Stomach (tissue), 4 donors: ENCODE measurements at regions not wholly inside any gene's neighbourhood (a gene's known extent, or its start where the extent isn't known, plus 50 kb on each side); places are given as distances from the start of the nearest gene placed in this dataset.

Experiments used
- EP300 ChIP-seq: sonication (generic); formaldehyde crosslinking; IDR thresholded peaks from one replicate; pipeline ENCODE4 v1.6.1; 2017; ENCODE audit warnings: antibody characterized with exemption
- POLR2A ChIP-seq, 4 donors: fragments of 450-650 bp; IDR thresholded peaks; one replicate each; pipeline ENCODE4 v1.6.1; 2016; ENCODE audit warnings: antibody characterized with exemption in 4 of 4, control low read depth in 2 of 4, mild to moderate bottlenecking in 1 of 4, moderate library complexity in 1 of 4
- POLR2AphosphoS5 ChIP-seq, 3 donors: sonication (generic); formaldehyde crosslinking; IDR thresholded peaks; one replicate each; pipeline ENCODE4 v1.6.1; 2016; ENCODE audit warnings: antibody characterized with exemption in 3 of 3
- TF ChIP-seq, protein P1 (sequence below), 7 experiments: fragments of 450-650 bp in 4 of 7; fragments of 200-600 bp in 3 of 7; sonication (generic) in 3 of 7; IDR thresholded peaks; one replicate each; pipeline ENCODE4 v1.5.1; 2016 to 2019; ENCODE audit warnings: antibody characterized with exemption in 7 of 7, control low read depth in 2 of 7, mild to moderate bottlenecking in 1 of 7

DNA sequence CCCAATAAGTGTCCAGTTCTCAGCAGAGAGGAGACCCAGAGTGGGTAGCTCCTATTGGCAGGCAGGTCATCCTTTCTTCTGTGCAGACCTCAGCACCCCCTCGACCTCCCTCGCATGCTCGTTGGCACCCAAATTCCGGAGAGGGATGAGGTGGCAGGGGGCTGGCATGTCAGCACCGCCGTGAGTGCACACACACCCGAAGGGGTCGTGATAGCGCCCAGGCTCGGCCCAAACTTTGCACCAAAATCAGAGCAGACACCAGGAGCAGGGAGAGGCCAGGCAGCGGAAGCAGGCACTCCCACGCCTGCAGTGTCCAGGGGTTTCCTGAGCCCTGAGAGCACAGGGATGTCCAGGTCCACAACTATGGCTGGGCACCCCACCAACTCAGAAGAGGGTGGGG lies 1503.8 kb upstream of the PCDH20 start:
- TF ChIP-seq, protein P1, sequence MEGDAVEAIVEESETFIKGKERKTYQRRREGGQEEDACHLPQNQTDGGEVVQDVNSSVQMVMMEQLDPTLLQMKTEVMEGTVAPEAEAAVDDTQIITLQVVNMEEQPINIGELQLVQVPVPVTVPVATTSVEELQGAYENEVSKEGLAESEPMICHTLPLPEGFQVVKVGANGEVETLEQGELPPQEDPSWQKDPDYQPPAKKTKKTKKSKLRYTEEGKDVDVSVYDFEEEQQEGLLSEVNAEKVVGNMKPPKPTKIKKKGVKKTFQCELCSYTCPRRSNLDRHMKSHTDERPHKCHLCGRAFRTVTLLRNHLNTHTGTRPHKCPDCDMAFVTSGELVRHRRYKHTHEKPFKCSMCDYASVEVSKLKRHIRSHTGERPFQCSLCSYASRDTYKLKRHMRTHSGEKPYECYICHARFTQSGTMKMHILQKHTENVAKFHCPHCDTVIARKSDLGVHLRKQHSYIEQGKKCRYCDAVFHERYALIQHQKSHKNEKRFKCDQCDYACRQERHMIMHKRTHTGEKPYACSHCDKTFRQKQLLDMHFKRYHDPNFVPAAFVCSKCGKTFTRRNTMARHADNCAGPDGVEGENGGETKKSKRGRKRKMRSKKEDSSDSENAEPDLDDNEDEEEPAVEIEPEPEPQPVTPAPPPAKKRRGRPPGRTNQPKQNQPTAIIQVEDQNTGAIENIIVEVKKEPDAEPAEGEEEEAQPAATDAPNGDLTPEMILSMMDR (IDR thresholded peaks at IDR 0.05): no peak
- TF ChIP-seq POLR2AphosphoS5 (IDR thresholded peaks at IDR 0.05) (no peak), POLR2A (IDR thresholded peaks at IDR 0.05) (no peak), EP300 (no peak)
